ENCODE measurements at regions not wholly inside any gene's neighbourhood (a gene's known extent, or its start where the extent isn't known, plus 50 kb on each side); places are given as distances from the start of the nearest gene placed in this dataset.

DNA sequence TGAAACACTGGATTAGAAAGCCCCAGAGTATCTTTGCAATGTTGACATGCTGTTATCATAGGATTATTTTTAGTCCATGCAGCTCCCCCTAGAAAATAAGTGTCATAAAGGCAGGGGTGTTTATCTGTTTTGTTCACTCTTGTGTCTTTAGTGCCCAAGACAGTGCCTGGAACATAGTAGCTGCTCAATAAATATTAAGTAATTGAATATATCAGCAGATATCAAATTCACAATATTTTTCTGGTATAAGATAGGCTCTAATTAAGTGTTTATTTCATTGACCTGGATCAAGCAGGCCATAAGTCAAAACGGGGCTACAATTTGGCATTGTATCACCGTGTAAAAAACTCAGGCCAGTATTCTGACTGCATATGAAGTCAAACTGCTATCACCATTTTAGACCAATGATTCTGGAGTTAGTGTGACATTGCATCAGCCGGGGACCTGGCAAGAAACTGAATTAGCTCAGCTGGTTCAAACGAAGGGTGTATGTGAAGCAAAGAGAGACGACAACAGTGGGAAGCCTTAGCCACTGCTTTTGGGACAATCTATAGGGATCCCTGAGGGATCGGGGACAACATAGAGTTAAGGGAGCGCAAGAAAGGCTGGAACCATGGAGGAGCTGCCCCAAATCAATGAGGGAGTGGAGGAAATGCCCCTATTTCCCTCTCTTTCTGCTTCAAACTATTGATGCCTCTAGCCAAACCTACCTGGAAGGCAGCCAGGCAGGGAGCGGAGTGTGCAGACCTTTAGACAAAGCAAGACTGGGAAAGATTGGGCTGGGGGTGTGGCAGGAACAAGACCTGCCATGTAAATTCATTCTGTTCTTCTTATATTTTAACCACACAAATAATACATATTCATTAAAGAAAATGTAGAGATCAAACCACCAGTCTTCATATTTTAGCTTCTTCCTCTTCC is 112.2 kb downstream of the PLEKHG1 start:
- no peak for DNase-seq (ENCODE audit: low read depth, low spot score)
- POLR2A ChIA-PET, result no interaction called here
- TF ChIP-seq, protein P1, sequence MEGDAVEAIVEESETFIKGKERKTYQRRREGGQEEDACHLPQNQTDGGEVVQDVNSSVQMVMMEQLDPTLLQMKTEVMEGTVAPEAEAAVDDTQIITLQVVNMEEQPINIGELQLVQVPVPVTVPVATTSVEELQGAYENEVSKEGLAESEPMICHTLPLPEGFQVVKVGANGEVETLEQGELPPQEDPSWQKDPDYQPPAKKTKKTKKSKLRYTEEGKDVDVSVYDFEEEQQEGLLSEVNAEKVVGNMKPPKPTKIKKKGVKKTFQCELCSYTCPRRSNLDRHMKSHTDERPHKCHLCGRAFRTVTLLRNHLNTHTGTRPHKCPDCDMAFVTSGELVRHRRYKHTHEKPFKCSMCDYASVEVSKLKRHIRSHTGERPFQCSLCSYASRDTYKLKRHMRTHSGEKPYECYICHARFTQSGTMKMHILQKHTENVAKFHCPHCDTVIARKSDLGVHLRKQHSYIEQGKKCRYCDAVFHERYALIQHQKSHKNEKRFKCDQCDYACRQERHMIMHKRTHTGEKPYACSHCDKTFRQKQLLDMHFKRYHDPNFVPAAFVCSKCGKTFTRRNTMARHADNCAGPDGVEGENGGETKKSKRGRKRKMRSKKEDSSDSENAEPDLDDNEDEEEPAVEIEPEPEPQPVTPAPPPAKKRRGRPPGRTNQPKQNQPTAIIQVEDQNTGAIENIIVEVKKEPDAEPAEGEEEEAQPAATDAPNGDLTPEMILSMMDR (IDR thresholded peaks at IDR 0.05; ENCODE audit: low read depth, low read length), result no peak
- H3K27me3 ChIP-seq (ENCODE audit: control insufficient read depth, insufficient read depth, low read length), result no peaks in the 10 kb centered on the region
- no peak overlapping the region for H3K27ac ChIP-seq (ENCODE audit: low read depth, low read length)
- CTCF ChIA-PET, result interaction anchor here (0.8 kb wide), 1 partner anchor 292 kb away, joined by 3 read pairs; no protein-coding TSS in a partner anchor
- no peak overlapping the region for H3K4me3 ChIP-seq (ENCODE audit: low read depth, low read length)
- no peaks in the 10 kb centered on the region for H3K9me3 ChIP-seq (ENCODE audit: control insufficient read depth, insufficient read depth, low read length)

GRCh38 chr6:150712505-150713252 is 113.0 kb downstream of the PLEKHG1 start:
- POLR2A ChIA-PET, result no interaction called here
- no peak for DNase-seq (ENCODE audit: low read depth, low spot score)
- Histone ChIP-seq H3K4me3 (ENCODE audit: low read depth, low read length) (no peak overlapping the region), H3K9me3 (ENCODE audit: control insufficient read depth, insufficient read depth, low read length) (no peaks in the 10 kb centered on the region), H3K27me3 (ENCODE audit: control insufficient read depth, insufficient read depth, low read length) (no peaks in the 10 kb centered on the region), H3K27ac (ENCODE audit: low read depth, low read length) (no peak overlapping the region)
- TF ChIP-seq, protein P1 (IDR thresholded peaks at IDR 0.05; ENCODE audit: low read depth, low read length), result no peak
- CTCF ChIA-PET, result interaction anchor here (0.8 kb wide), 1 partner anchor 293 kb away, joined by 3 read pairs; no protein-coding TSS in a partner anchor

- DNase-seq (ENCODE audit: low read depth, low spot score), result no peak
- Histone ChIP-seq H3K27ac (ENCODE audit: low read depth, low read length) (no peak overlapping the region), H3K27me3 (ENCODE audit: control insufficient read depth, insufficient read depth, low read length) (no peaks in the 10 kb centered on the region), H3K9me3 (ENCODE audit: control insufficient read depth, insufficient read depth, low read length) (no peaks in the 10 kb centered on the region), H3K4me3 (ENCODE audit: low read depth, low read length) (no peak overlapping the region)
- TF ChIP-seq, protein P1 (IDR thresholded peaks at IDR 0.05; ENCODE audit: low read depth, low read length), result no peak
- POLR2A ChIA-PET, result no interaction called here
- CTCF ChIA-PET, result no interaction called here
Observed at GRCh38 chr6:150713487-150713886, 113.8 kb downstream of the PLEKHG1 start.

GRCh38 chr6:150713931-150714330 is 114.2 kb downstream of the PLEKHG1 start:
- POLR2A ChIA-PET, result no interaction called here
- CTCF ChIA-PET, result no interaction called here
- no peak for DNase-seq (ENCODE audit: low read depth, low spot score)
- TF ChIP-seq, protein P1 (IDR thresholded peaks at IDR 0.05; ENCODE audit: low read depth, low read length), result no peak
- H3K27me3 ChIP-seq (ENCODE audit: control insufficient read depth, insufficient read depth, low read length), result no peaks in the 10 kb centered on the region
- H3K27ac ChIP-seq (ENCODE audit: low read depth, low read length), result no peak overlapping the region
- H3K9me3 ChIP-seq (ENCODE audit: control insufficient read depth, insufficient read depth, low read length), result no peaks in the 10 kb centered on the region
- no peak overlapping the region for H3K4me3 ChIP-seq (ENCODE audit: low read depth, low read length)

Measured in AG04450 (cell line).